GM19395 (cell line): ENCODE measurements at regions not wholly inside any gene's neighbourhood (a gene's known extent, or its start where the extent isn't known, plus 50 kb on each side); places are given as distances from the start of the nearest gene placed in this dataset.
"Not testable (repeated sequence)": the region's sequence is repeated elsewhere in the genome, so short reads cannot be mapped to it uniquely, and the experiment has no call there.

Source experiments
- ATAC-seq: cut with Tn5 transposase; IDR thresholded peaks from one replicate; pipeline ENCODE4 v1.9.1; 2021; ENCODE audit warnings: mild to moderate bottlenecking, moderate library complexity; ENCODE audit not compliant: unreplicated experiment

DNA sequence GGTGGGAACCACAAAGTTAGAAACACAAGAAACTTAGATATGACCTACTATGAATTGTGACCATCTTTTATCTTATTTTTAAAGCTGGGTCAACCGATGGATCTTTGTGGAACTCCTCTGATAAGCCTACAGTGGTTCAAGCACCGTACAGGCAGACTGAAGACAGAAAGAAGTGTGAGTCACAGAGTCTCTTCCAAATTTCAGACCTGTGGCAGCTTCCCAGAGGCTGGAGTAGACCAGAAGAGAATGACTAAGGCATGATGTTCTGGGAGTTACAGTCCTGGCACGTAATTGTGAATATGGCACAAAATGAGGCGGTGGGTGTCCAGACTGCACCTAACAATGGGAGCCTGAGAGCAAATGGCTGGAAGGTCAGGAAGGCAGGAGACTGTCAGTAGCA is 70.0 kb downstream of the LMO4 start:
- no peak for ATAC-seq

- no peak for ATAC-seq
These were observed 70.6 kb downstream of the LMO4 start for GRCh38 chr1:87399264-87399663.

DNA sequence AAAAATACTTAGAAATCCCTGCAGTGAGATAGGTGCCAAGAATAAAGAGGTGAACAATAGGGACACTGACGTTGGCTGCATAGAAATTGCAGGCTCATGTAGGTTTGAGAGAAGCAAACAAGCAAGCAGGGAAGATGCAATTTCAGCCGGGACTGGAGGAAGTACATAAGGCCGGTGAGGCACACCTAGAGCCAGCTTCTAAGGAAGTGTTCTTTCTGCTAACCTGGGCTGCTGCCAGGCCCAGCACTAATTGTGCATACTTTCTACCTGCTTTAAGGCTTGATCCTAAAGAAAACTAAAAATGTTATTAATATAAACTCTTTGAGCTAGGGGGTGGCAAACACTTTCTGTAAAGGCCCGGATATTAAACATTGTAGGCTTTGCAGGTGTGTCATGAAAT is 71.0 kb downstream of the LMO4 start:
- no peak for ATAC-seq

GRCh38 chr1:87400813-87401212 is 72.1 kb downstream of the LMO4 start:
- no peak for ATAC-seq

- no peak for ATAC-seq
These were observed 73.7 kb downstream of the LMO4 start for GRCh38 chr1:87402241-87403002.

DNA sequence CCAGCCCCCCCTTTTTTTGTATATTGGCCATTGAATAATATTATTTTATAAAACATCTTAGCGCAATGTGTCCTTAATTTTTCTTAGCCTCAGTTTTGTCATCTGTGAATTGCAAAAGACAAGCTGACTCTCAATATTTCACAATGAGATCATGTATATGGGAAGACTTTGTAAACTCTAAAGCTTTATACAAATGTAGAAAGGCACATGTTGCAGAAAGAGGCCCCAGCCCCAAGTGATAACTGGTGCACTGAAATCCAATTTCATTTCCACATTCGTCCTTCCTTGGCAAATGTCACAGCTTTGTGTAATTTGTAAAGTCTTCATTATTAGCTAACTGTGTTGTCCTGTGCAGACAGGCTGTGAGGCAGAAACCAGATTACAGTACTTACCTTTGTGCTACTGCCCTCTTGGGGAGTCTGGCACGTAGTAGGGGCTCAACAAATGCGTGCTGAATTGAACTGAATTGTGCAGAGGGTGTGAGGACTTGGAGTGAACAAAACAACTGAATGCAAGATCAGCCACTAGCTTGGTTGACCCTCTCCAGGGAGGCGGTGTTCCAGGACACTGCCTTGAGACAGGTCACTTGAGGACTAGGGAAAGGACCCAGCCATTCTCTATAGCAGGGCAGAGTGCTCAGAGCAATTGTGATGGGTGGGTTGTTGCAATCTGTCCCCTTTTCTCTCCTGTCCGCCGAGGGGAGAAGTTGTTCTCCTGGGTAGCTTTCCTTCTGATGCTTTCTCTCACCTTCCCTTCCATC is 74.6 kb downstream of the LMO4 start:
- no peak for ATAC-seq

DNA sequence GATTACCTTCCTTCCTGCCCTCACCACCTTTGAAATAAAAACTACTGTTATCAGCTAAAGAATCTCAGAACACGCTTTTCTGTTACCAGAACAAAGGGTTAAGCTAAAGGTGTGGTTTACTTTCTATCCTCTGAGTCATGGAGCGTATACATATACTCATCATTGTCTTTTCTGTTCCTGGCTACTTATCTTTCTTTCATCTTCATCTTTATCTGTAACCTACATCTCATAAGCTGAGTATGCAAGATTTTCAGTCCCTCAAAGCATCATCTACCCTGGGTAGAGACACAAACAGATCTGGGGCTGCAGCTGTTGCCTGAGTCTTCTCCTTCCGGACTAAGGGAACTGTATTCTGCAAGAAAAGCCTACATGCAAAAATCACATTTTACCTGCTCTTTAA is 75.6 kb downstream of the LMO4 start:
- no peak for ATAC-seq

DNA sequence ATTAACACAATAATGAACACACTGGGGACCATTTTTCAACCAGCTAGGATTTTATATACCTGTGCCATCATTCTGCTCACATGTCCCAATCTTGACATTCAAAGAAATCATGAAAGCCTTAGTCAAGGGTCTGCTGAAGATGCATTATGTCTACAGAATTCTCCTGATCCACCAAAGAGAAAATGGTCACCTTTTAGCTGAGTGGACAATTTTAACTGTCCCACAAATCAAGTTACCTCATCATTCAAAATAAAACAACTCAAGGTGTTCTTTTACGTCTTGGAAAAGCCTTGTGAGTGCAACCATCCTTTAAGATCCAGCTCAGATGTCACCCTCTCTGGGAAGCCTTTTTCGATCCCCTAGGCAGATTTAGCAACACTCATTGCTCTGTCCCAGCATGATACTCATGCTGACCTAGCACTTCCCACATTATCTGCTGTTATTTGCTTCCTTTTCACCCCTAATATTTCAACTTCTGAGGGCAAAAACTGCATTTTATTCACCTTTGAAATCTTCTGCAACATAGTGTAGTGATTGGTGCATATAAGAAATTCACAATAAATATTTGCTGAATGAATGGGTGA is 80.1 kb downstream of the LMO4 start:
- ATAC-seq = no peak

- no peak for ATAC-seq
These were observed 82.2 kb downstream of the LMO4 start for GRCh38 chr1:87410776-87411480.

DNA sequence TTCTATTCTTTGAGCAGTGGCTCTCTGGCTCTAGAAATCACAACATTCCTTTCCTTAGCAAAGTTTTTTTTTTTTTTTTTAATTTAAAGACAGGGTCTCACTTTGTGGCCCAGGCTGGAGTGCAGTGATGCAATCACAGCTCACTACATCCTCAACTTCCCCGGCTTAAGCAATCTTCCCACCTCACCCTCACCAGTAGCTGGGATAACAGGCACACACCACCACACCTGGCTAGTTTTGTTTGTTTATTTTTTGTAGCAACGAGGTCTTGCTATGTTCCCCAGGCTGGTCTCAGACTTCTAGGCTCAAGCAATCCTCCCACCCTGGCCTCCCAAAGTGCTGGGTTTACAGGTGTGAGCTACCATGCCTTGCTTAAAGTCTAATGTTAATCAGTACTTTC is 85.2 kb downstream of the LMO4 start:
- ATAC-seq = not testable (repeated sequence)

DNA sequence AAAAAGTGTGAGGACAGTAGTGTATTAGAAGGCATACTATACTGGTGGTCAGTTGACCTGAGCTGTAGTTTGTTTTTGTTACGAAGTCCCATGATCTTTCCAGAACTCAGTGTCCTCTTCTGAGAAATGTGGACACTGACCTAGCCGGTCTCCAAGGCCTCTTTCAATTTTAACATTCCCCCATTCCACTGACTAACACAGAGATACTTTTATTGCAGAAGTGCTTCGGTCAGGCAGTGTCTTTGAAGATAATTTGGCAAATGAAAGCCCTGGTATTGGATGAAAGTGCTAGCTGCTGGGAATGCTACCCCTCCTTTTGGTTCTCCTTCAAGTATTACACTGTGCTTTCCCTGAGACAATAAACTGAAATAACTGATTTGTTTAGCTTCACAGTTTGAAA is 89.4 kb downstream of the LMO4 start:
- no peak for ATAC-seq

- no peak for ATAC-seq
These were observed 93.1 kb downstream of the LMO4 start for GRCh38 chr1:87421809-87422208.

DNA sequence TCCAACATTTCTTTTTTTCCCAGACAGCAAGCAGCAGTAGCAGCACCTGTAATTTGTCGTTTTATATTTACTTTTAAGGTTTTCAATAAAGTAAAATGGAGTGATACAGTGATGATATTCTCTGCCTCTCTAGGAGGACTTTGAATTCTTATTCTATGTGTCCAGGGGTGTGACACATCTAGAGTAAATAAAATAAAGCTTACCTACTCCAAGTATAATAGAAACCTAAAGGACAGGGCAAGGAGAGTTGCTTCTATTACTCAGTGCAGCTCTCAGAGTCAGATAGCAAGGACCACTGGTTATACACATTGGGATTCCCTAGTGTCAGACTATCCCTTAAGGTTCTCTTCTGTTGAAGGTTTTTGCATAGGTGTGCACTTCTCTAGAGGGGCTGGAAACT is 95.9 kb downstream of the LMO4 start:
- no peak for ATAC-seq

DNA sequence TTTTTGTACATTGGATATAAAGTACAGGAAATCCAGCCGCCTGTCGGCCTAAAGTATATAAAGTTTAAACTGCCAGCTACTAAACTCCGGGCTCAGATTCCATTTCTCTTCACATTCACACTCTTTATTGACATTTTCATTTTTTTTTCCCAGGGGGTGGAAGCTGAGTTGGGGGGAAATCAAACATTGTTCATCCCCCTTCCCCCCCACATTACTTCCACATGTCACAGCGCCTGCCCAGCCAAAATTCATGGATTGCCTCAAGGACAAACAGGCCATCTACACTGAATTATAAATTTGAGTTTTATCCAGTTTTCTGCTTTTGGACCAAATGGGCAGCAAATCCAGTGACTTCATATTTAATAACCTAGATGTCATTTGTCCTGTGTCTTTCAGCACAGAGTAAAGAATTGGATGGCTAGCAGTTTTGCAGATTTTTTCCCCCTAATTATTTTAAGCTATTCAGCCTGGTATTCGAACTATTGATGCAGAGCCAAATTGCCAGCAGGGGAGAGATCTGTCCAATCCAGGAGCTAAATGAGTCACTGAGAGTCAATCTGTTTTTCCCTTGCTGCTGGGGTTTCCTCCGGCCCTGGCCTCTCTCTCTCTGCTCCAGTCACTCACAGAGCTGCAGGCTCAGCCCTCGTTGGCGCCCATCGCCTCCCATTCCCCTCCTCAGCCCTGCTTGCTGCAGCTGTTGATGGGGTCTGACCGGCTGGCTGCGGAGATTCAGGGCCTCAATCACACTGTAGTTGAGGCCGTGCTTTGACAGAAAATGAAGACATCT is 98.0 kb downstream of the LMO4 start:
- ATAC-seq = no peak

GRCh38 chr1:87428367-87428766 is 99.7 kb downstream of the LMO4 start:
- no peak for ATAC-seq

- ATAC-seq = no peak
These were observed 100.2 kb downstream of the LMO4 start for GRCh38 chr1:87428883-87429282.

DNA sequence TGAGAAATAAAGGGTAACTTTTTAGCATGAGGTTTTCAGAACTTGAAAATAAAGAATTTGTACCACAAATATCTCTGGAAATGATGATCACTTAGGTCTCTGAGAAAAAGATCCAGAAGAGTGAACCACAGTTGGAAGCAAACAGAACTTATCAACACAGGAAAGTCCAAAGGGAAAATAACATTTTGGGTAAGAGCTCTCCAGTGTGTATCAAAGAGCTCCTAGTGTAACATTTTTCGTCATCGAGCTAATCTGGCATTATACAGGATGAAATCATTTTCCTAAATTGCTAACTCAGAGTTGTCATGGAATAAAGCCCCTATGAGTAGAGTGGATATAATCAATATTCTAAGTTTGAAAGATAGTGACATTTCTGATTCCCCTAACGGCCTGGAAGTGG is 104.0 kb downstream of the LMO4 start:
- no peak for ATAC-seq

DNA sequence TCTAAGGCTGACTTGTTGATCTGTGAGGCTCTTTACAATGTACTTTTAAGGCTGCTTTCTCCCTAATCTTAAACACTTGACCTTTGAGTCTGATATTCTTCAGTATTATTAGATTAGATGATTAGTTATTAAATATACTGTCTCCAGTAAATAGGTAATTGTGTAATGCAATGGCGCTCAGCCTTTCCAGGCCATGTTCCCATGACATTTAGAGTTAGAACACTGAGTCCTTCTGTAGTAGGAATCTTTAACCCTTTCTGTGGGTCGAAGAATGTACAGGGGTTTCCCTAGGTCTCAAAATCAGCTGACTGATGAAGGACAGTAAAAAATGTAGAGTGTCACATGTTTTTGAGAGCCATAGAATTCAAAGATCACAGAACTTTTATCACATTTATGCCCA is 104.4 kb downstream of the LMO4 start:
- not testable (repeated sequence) for ATAC-seq

GRCh38 chr1:87435484-87435883 is 106.8 kb downstream of the LMO4 start:
- ATAC-seq = no peak

DNA sequence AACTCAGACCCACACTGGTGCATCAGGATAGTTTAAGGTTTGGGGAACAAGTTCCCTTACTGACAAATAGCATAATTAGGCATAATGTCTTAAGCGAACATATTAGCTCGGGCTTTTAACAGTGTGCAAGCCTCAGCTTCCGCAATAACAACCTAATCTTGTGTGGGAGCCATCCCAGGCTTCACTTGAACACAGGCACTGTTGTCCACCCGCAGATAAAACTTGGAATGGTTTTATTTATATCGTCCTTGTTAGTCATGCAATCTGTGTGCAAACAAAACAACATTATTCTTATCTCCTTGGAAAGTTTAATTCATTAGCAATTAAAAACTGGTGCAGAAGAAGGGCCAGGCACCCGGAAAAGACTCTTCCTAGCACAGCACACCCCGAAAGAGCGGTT is 107.4 kb downstream of the LMO4 start:
- ATAC-seq = not testable (repeated sequence)

- ATAC-seq = no peak
These were observed 107.9 kb downstream of the LMO4 start for GRCh38 chr1:87436534-87436933.
